ENCODE measurements at regions not wholly inside any gene's neighbourhood (a gene's known extent, or its start where the extent isn't known, plus 50 kb on each side); places are given as distances from the start of the nearest gene placed in this dataset.
A peak's percentile ranks its signal among the peaks of the same experiment; 100 is the strongest.

- Mint-ChIP-seq H3K4me3 (ENCODE audit: unreplicated experiment) (no peak overlapping the region), H3K27me3 (ENCODE audit: insufficient read depth, unreplicated experiment) (no peaks in the 10 kb centered on the region), H3K9me3 (ENCODE audit: unreplicated experiment) (no peaks in the 10 kb centered on the region), H3K27ac (ENCODE audit: unreplicated experiment) (no peak overlapping the region), H3K4me1 (ENCODE audit: low read depth, unreplicated experiment) (peaks cover 15% of the 10 kb centered on the region), H3K36me3 (ENCODE audit: insufficient read depth, unreplicated experiment) (peaks cover 5% of the 10 kb centered on the region)
- no peaks in the 10 kb centered on the region for H3K27me3 ChIP-seq (replicated peaks; ENCODE audit: control insufficient read depth, insufficient read depth, low read length)
- H3K9me3 ChIP-seq = no peaks in the 10 kb centered on the region
- peaks cover 19% of the 10 kb centered on the region for H3K4me1 ChIP-seq
- intact Hi-C loops (cut with micrococcal nuclease; ENCODE audit: unreplicated experiment) = no loop called here
- ChIA-PET CTCF (no interaction called here), POLR2A (no interaction called here)
- DNase-seq = no peak
- no TSS peak for BruUV-seq (replicated peaks)
- no peaks in the 10 kb centered on the region for H3K36me3 ChIP-seq (ENCODE audit: control insufficient read depth, insufficient read depth, low read length)
- H3K4me3 ChIP-seq (ENCODE audit: low read depth, low read length) = no peak overlapping the region
- TF ChIP-seq, protein P1, sequence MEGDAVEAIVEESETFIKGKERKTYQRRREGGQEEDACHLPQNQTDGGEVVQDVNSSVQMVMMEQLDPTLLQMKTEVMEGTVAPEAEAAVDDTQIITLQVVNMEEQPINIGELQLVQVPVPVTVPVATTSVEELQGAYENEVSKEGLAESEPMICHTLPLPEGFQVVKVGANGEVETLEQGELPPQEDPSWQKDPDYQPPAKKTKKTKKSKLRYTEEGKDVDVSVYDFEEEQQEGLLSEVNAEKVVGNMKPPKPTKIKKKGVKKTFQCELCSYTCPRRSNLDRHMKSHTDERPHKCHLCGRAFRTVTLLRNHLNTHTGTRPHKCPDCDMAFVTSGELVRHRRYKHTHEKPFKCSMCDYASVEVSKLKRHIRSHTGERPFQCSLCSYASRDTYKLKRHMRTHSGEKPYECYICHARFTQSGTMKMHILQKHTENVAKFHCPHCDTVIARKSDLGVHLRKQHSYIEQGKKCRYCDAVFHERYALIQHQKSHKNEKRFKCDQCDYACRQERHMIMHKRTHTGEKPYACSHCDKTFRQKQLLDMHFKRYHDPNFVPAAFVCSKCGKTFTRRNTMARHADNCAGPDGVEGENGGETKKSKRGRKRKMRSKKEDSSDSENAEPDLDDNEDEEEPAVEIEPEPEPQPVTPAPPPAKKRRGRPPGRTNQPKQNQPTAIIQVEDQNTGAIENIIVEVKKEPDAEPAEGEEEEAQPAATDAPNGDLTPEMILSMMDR (IDR thresholded peaks at IDR 0.05; ENCODE audit: insufficient read depth in 1 of 2, low read depth in 1 of 2, low read length in 1 of 2, severe bottlenecking in 1 of 2, unreplicated experiment in 1 of 2) = no peak
Observed at GRCh38 chr17:37820313-37820994, 75.6 kb upstream of the HNF1B start.

GRCh38 chr17:37818689-37819088 is 73.8 kb upstream of the HNF1B start:
- no peaks in the 10 kb centered on the region for H3K36me3 ChIP-seq (ENCODE audit: control insufficient read depth, insufficient read depth, low read length)
- Mint-ChIP-seq H3K4me1 (ENCODE audit: low read depth, unreplicated experiment) (no peaks in the 10 kb centered on the region), H3K27ac (ENCODE audit: unreplicated experiment) (no peak overlapping the region), H3K4me3 (ENCODE audit: unreplicated experiment) (no peak overlapping the region), H3K27me3 (ENCODE audit: insufficient read depth, unreplicated experiment) (no peaks in the 10 kb centered on the region), H3K36me3 (ENCODE audit: insufficient read depth, unreplicated experiment) (peaks cover 4% of the 10 kb centered on the region), H3K9me3 (ENCODE audit: unreplicated experiment) (no peaks in the 10 kb centered on the region)
- intact Hi-C loops (cut with micrococcal nuclease; ENCODE audit: unreplicated experiment) = loop anchor here (5.0 kb wide), 1 partner anchor 116 kb away; no protein-coding TSS in a partner anchor
- BruUV-seq (replicated peaks) = no TSS peak
- CTCF ChIA-PET = no interaction called here
- no peak overlapping the region for H3K4me3 ChIP-seq (ENCODE audit: low read depth, low read length)
- TF ChIP-seq, protein P1 (IDR thresholded peaks at IDR 0.05; ENCODE audit: insufficient read depth in 1 of 2, low read depth in 1 of 2, low read length in 1 of 2, severe bottlenecking in 1 of 2, unreplicated experiment in 1 of 2) = no peak
- POLR2A ChIA-PET = no interaction called here
- H3K9me3 ChIP-seq = no peaks in the 10 kb centered on the region
- peaks cover 7% of the 10 kb centered on the region; the same call in 1 of the 2 replicates for H3K4me1 ChIP-seq
- H3K27me3 ChIP-seq (replicated peaks; ENCODE audit: control insufficient read depth, insufficient read depth, low read length) = no peaks in the 10 kb centered on the region
- no peak for DNase-seq

- DNase-seq = no peak
- no TSS peak for BruUV-seq (replicated peaks)
- CTCF ChIA-PET = interaction anchor here (0.5 to 2.4 kb wide), 20 partner anchors 8 to 208 kb away, joined by 3 to 29 read pairs (median 4); partner anchors contain the start of genes HNF1B and SYNRG
- Mint-ChIP-seq H3K27me3 (ENCODE audit: insufficient read depth, unreplicated experiment) (no peaks in the 10 kb centered on the region), H3K4me1 (ENCODE audit: low read depth, unreplicated experiment) (no peaks in the 10 kb centered on the region), H3K36me3 (ENCODE audit: insufficient read depth, unreplicated experiment) (no peaks in the 10 kb centered on the region), H3K27ac (ENCODE audit: unreplicated experiment) (no peak overlapping the region), H3K4me3 (ENCODE audit: unreplicated experiment) (no peak overlapping the region), H3K9me3 (ENCODE audit: unreplicated experiment) (peaks cover 14% of the 10 kb centered on the region)
- Histone ChIP-seq H3K4me1 (peaks cover 7% of the 10 kb centered on the region; the same call in 1 of the 2 replicates), H3K36me3 (ENCODE audit: control insufficient read depth, insufficient read depth, low read length) (no peaks in the 10 kb centered on the region), H3K9me3 (no peaks in the 10 kb centered on the region), H3K27me3 (replicated peaks; ENCODE audit: control insufficient read depth, insufficient read depth, low read length) (no peaks in the 10 kb centered on the region), H3K4me3 (ENCODE audit: low read depth, low read length) (no peak overlapping the region)
- POLR2A ChIA-PET = interaction anchor here (0.6 kb wide), 2 partner anchors 11 to 146 kb away, joined by 5 to 7 read pairs; no protein-coding TSS in a partner anchor
- intact Hi-C loops (cut with micrococcal nuclease; ENCODE audit: unreplicated experiment) = loop anchor here (1.0 to 5.0 kb wide), 7 partner anchors 13 to 290 kb away; partner anchors contain the start of genes HNF1B and SYNRG
- TF ChIP-seq, protein P1 (IDR thresholded peaks at IDR 0.05; ENCODE audit: insufficient read depth in 1 of 2, low read depth in 1 of 2, low read length in 1 of 2, severe bottlenecking in 1 of 2, unreplicated experiment in 1 of 2) = peak in 1 of 2 experiments; percentile 14
Observed at GRCh38 chr17:37816950-37817349, 72.1 kb upstream of the HNF1B start.
